AG09309 (cell line): ENCODE measurements at regions not wholly inside any gene's neighbourhood (a gene's known extent, or its start where the extent isn't known, plus 50 kb on each side); places are given as distances from the start of the nearest gene placed in this dataset.

Experiments used
- DNase-seq: peaks from one replicate; pipeline ENCODE4 v3.0.0-alpha.2; 2010; ENCODE audit warnings: low read depth
- H3K4me3 ChIP-seq: 2 replicates; pipeline ENCODE4 v1.5.1; 2011; ENCODE audit warnings: mild to moderate bottlenecking, low read depth, low read length, moderate library complexity; ENCODE audit not compliant: control insufficient read depth
- CTCF ChIP-seq: IDR thresholded peaks from 2 replicates; pipeline ENCODE4 v1.5.1; 2011; ENCODE audit warnings: mild to moderate bottlenecking, low read depth, low read length, inconsistent platforms; ENCODE audit not compliant: insufficient read depth, control insufficient read depth; ENCODE audit errors: missing control alignments

- no peak for TF ChIP-seq CTCF
- H3K4me3 ChIP-seq = no peak overlapping the region
Observed at GRCh38 chr2:239675826-239676715, 275.3 kb upstream of the HDAC4 start.

GRCh38 chr2:239674981-239675825 is 274.4 kb upstream of the HDAC4 start:
- H3K4me3 ChIP-seq = no peak overlapping the region
- no peak for DNase-seq
- TF ChIP-seq CTCF = no peak

More at GRCh38 chr2:239675826-239676715, 275.3 kb upstream of the HDAC4 start:
- DNase-seq = no peak

- TF ChIP-seq CTCF = no peak
- no peak for DNase-seq
Observed at GRCh38 chr2:239674101-239674980, 273.5 kb upstream of the HDAC4 start.

GRCh38 chr2:239673641-239674040 is 272.8 kb upstream of the HDAC4 start:
- no peak for TF ChIP-seq CTCF
- no peak overlapping the region for H3K4me3 ChIP-seq

More at GRCh38 chr2:239674101-239674980, 273.5 kb upstream of the HDAC4 start:
- no peak overlapping the region for H3K4me3 ChIP-seq

GRCh38 chr2:239671916-239672849 is 271.4 kb upstream of the HDAC4 start:
- no peak for TF ChIP-seq CTCF
- no peak for DNase-seq
- no peak overlapping the region for H3K4me3 ChIP-seq

More at GRCh38 chr2:239673641-239674040, 272.8 kb upstream of the HDAC4 start:
- DNase-seq = no peak
